Trophoblast cell (in vitro differentiated cells and primary cell): ENCODE measurements at regions not wholly inside any gene's neighbourhood (a gene's known extent, or its start where the extent isn't known, plus 50 kb on each side); places are given as distances from the start of the nearest gene placed in this dataset.

ENCODE experiments used
- DNase-seq, 2 donors: peaks; one replicate each; pipeline ENCODE4 v3.0.0-alpha.2; 2016
- H2AFZ ChIP-seq: 2 replicates; pipeline ENCODE4 v1.6.1; 2013; ENCODE audit warnings: low read length, moderate library complexity, mild to moderate bottlenecking; ENCODE audit not compliant: insufficient read depth, poor library complexity
- H2AK5ac ChIP-seq: 2 replicates; pipeline ENCODE4 v1.6.1; 2013; ENCODE audit warnings: mild to moderate bottlenecking, low read length
- H2BK120ac ChIP-seq: 2 replicates; pipeline ENCODE4 v1.6.1; 2013; ENCODE audit warnings: low read length, mild to moderate bottlenecking, moderate library complexity; ENCODE audit not compliant: insufficient read depth, poor library complexity
- H2BK12ac ChIP-seq: 2 replicates; pipeline ENCODE4 v1.6.1; 2013; ENCODE audit warnings: mild to moderate bottlenecking, low read length, moderate library complexity
- H2BK5ac ChIP-seq: 2 replicates; pipeline ENCODE4 v1.6.1; 2013; ENCODE audit warnings: low read length, low read depth, moderate library complexity, mild to moderate bottlenecking; ENCODE audit not compliant: poor library complexity
- H3K14ac ChIP-seq: 2 replicates; pipeline ENCODE4 v1.6.1; 2013; ENCODE audit warnings: mild to moderate bottlenecking, low read length
- H3K18ac ChIP-seq: 2 replicates; pipeline ENCODE4 v1.6.1; 2013; ENCODE audit warnings: mild to moderate bottlenecking, low read length
- H3K23ac ChIP-seq: 2 replicates; pipeline ENCODE4 v1.6.1; 2013; ENCODE audit warnings: low read length
- H3K27ac ChIP-seq: 2 replicates; pipeline ENCODE4 v1.5.1; 2013; ENCODE audit warnings: low read depth, mild to moderate bottlenecking, inconsistent platforms, low read length, moderate library complexity
- H3K27me3 ChIP-seq: 2 replicates; pipeline ENCODE4 v1.6.1; 2013; ENCODE audit warnings: inconsistent platforms, mild to moderate bottlenecking, low read length, moderate library complexity; ENCODE audit not compliant: insufficient read depth
- H3K36me3 ChIP-seq, 2 experiments: 1 replicate in 1 of 2; 2 replicates in 1 of 2; pipeline ENCODE4 v1.6.1; 2013; ENCODE audit warnings: low read length in 2 of 2, mild to moderate bottlenecking in 2 of 2, moderate library complexity in 1 of 2; ENCODE audit not compliant: insufficient read depth in 2 of 2, control insufficient read depth in 1 of 2
- H3K4ac ChIP-seq: 2 replicates; pipeline ENCODE4 v1.6.1; 2013; ENCODE audit warnings: low read depth, mild to moderate bottlenecking, low read length, moderate library complexity
- H3K4me1 ChIP-seq, 2 experiments: 1 replicate in 1 of 2; 2 replicates in 1 of 2; pipeline ENCODE4 v1.6.1; 2013; ENCODE audit warnings: low read length in 2 of 2, mild to moderate bottlenecking in 2 of 2, moderate library complexity in 1 of 2; ENCODE audit not compliant: insufficient read depth in 2 of 2, control insufficient read depth in 1 of 2
- H3K4me2 ChIP-seq: 2 replicates; pipeline ENCODE4 v1.6.1; 2013; ENCODE audit warnings: inconsistent platforms, mild to moderate bottlenecking, low read length, moderate library complexity
- H3K4me3 ChIP-seq: 2 replicates; pipeline ENCODE4 v1.5.1; 2013; ENCODE audit warnings: mild to moderate bottlenecking, low read depth, low read length, inconsistent platforms
- H3K79me1 ChIP-seq: one replicate; pipeline ENCODE4 v1.6.1; 2013; ENCODE audit warnings: low read length
- H3K79me2 ChIP-seq: 2 replicates; pipeline ENCODE4 v1.6.1; 2013; ENCODE audit warnings: low read length, mild to moderate bottlenecking; ENCODE audit not compliant: control insufficient read depth, insufficient read depth, poor library complexity
- H3K9ac ChIP-seq: 2 replicates; pipeline ENCODE4 v1.6.1; 2013; ENCODE audit warnings: mild to moderate bottlenecking, low read length
- H3K9me3 ChIP-seq: 2 replicates; pipeline ENCODE4 v1.6.1; 2013; ENCODE audit warnings: low read depth, mild to moderate bottlenecking, control low read depth, inconsistent platforms, low read length; ENCODE audit not compliant: insufficient read depth
- H4K12ac ChIP-seq: 2 replicates; pipeline ENCODE4 v1.6.1; 2013; ENCODE audit warnings: low read depth, mild to moderate bottlenecking, low read length, moderate library complexity
- H4K8ac ChIP-seq: 2 replicates; pipeline ENCODE4 v1.6.1; 2013; ENCODE audit warnings: low read depth, mild to moderate bottlenecking, low read length, moderate library complexity
- H4K91ac ChIP-seq: one replicate; pipeline ENCODE4 v1.6.1; 2013; ENCODE audit warnings: low read depth, mild to moderate bottlenecking, low read length, moderate library complexity
- WGBS: extraction: QIAGEN DNeasy Blood & Tissue Kit; methylation state at CpG from one replicate; pipeline ENCODE4 v1.1.7; 2013; ENCODE audit warnings: missing lambda C conversion rate; ENCODE audit not compliant: insufficient read length, insufficient coverage; ENCODE audit errors: extremely low coverage; 5-methylcytosine and 5-hydroxymethylcytosine counted together

- no peaks in the 10 kb centered on the region for H3K79me2 ChIP-seq
- H3K9ac ChIP-seq: no peak overlapping the region
- no peak overlapping the region for H3K4me3 ChIP-seq
- no peak overlapping the region for H3K14ac ChIP-seq
- no peak overlapping the region for H3K23ac ChIP-seq
- no peaks in the 10 kb centered on the region for H3K79me1 ChIP-seq
- DNase-seq: no peak
- no peak overlapping the region for H2AK5ac ChIP-seq
- H3K36me3 ChIP-seq: no peaks in the 10 kb centered on the region
- H3K4ac ChIP-seq: no peak overlapping the region
- no peak overlapping the region for H3K18ac ChIP-seq
- no peaks in the 10 kb centered on the region for H3K4me1 ChIP-seq
- WGBS: no CpG with 5 or more reads among the region's 2 CpGs
- no peak overlapping the region for H3K4me2 ChIP-seq
- H2AFZ ChIP-seq: no peak overlapping the region
- no peaks in the 10 kb centered on the region for H3K9me3 ChIP-seq
- H2BK12ac ChIP-seq: no peak overlapping the region
- H3K27me3 ChIP-seq: no peaks in the 10 kb centered on the region
- H2BK5ac ChIP-seq: no peak overlapping the region
- no peak overlapping the region for H3K27ac ChIP-seq
- no peak overlapping the region for H4K12ac ChIP-seq
- no peak overlapping the region for H4K91ac ChIP-seq
- no peak overlapping the region for H2BK120ac ChIP-seq
- H4K8ac ChIP-seq: no peak overlapping the region
These were observed 159.2 kb downstream of the TNFSF13B start for GRCh38 chr13:108428691-108429090.

- no peak overlapping the region for H4K8ac ChIP-seq
- H3K27me3 ChIP-seq: no peaks in the 10 kb centered on the region
- no peaks in the 10 kb centered on the region for H3K79me2 ChIP-seq
- H2AK5ac ChIP-seq: no peak overlapping the region
- H3K4ac ChIP-seq: no peak overlapping the region
- no peaks in the 10 kb centered on the region for H3K9me3 ChIP-seq
- no peak overlapping the region for H2BK120ac ChIP-seq
- H3K4me1 ChIP-seq: no peaks in the 10 kb centered on the region
- H3K79me1 ChIP-seq: no peaks in the 10 kb centered on the region
- H3K18ac ChIP-seq: no peak overlapping the region
- H3K14ac ChIP-seq: no peak overlapping the region
- H3K4me2 ChIP-seq: no peak overlapping the region
- no peak overlapping the region for H3K23ac ChIP-seq
- H3K27ac ChIP-seq: no peak overlapping the region
- H4K12ac ChIP-seq: no peak overlapping the region
- H2BK12ac ChIP-seq: no peak overlapping the region
- WGBS: no CpG with 5 or more reads among the region's 4 CpGs
- no peak overlapping the region for H3K9ac ChIP-seq
- no peak overlapping the region for H2BK5ac ChIP-seq
- H2AFZ ChIP-seq: no peak overlapping the region
- no peak overlapping the region for H4K91ac ChIP-seq
- H3K36me3 ChIP-seq: no peaks in the 10 kb centered on the region
- no peak for DNase-seq
- no peak overlapping the region for H3K4me3 ChIP-seq
These were observed 164.6 kb downstream of the TNFSF13B start for GRCh38 chr13:108433976-108434755.

- H3K9ac ChIP-seq: no peak overlapping the region
- H2BK120ac ChIP-seq: no peak overlapping the region
- H3K14ac ChIP-seq: no peak overlapping the region
- no peaks in the 10 kb centered on the region for H3K36me3 ChIP-seq
- no peak overlapping the region for H2BK12ac ChIP-seq
- H2AFZ ChIP-seq: no peak overlapping the region
- no peak overlapping the region for H2BK5ac ChIP-seq
- no peak overlapping the region for H3K4me2 ChIP-seq
- no peaks in the 10 kb centered on the region for H3K9me3 ChIP-seq
- H4K91ac ChIP-seq: no peak overlapping the region
- DNase-seq: no peak
- H3K4me3 ChIP-seq: no peak overlapping the region
- WGBS: no CpG with 5 or more reads among the region's 5 CpGs
- no peaks in the 10 kb centered on the region for H3K27me3 ChIP-seq
- H3K79me2 ChIP-seq: no peaks in the 10 kb centered on the region
- no peak overlapping the region for H3K18ac ChIP-seq
- H4K8ac ChIP-seq: no peak overlapping the region
- no peak overlapping the region for H2AK5ac ChIP-seq
- H3K4ac ChIP-seq: no peak overlapping the region
- no peak overlapping the region for H3K23ac ChIP-seq
- no peak overlapping the region for H4K12ac ChIP-seq
- H3K4me1 ChIP-seq: no peaks in the 10 kb centered on the region
- no peak overlapping the region for H3K27ac ChIP-seq
- H3K79me1 ChIP-seq: no peaks in the 10 kb centered on the region
These were observed 166.1 kb downstream of the TNFSF13B start for GRCh38 chr13:108435393-108436149.

GRCh38 chr13:108437496-108437895, 168.0 kb downstream of the TNFSF13B start:
- no CpG with 5 or more reads among the region's 2 CpGs for WGBS
- no peak for DNase-seq
- Histone ChIP-seq H3K18ac (no peak overlapping the region), H2BK12ac (no peak overlapping the region), H3K27me3 (no peaks in the 10 kb centered on the region), H3K4me3 (no peak overlapping the region), H3K36me3 (no peaks in the 10 kb centered on the region), H4K91ac (no peak overlapping the region), H2BK120ac (no peak overlapping the region), H3K9ac (no peak overlapping the region), H4K12ac (no peak overlapping the region), H4K8ac (no peak overlapping the region), H2AK5ac (no peak overlapping the region), H3K79me2 (no peaks in the 10 kb centered on the region), H3K79me1 (no peaks in the 10 kb centered on the region), H2BK5ac (no peak overlapping the region), H3K14ac (no peak overlapping the region), H3K9me3 (no peaks in the 10 kb centered on the region), H3K23ac (no peak overlapping the region), H3K4me1 (no peaks in the 10 kb centered on the region), H2AFZ (no peak overlapping the region), H3K4me2 (no peak overlapping the region), H3K4ac (no peak overlapping the region), H3K27ac (no peak overlapping the region)
